Femur (tissue), 1 donor: ENCODE measurements at regions not wholly inside any gene's neighbourhood (a gene's known extent, or its start where the extent isn't known, plus 50 kb on each side); places are given as distances from the start of the nearest gene placed in this dataset.
"Not testable (repeated sequence)": the region's sequence is repeated elsewhere in the genome, so short reads cannot be mapped to it uniquely, and the experiment has no call there.

Experiments
- DNase-seq: peaks from one replicate; pipeline ENCODE4 v3.0.0-alpha.2; 2017

- DNase-seq = no peak
These were observed 1437.9 kb downstream of the REEP3 start for GRCh38 chr10:64959116-64959515.

GRCh38 chr10:64959883-64960282 lies 1438.7 kb downstream of the REEP3 start:
- DNase-seq = no peak

- DNase-seq = no peak
These were observed 1452.2 kb downstream of the REEP3 start for GRCh38 chr10:64973391-64973790.

GRCh38 chr10:64976150-64976549 lies 1454.9 kb downstream of the REEP3 start:
- DNase-seq = no peak

- DNase-seq = no peak
These were observed 1456.7 kb downstream of the REEP3 start for GRCh38 chr10:64977915-64978314.

DNA sequence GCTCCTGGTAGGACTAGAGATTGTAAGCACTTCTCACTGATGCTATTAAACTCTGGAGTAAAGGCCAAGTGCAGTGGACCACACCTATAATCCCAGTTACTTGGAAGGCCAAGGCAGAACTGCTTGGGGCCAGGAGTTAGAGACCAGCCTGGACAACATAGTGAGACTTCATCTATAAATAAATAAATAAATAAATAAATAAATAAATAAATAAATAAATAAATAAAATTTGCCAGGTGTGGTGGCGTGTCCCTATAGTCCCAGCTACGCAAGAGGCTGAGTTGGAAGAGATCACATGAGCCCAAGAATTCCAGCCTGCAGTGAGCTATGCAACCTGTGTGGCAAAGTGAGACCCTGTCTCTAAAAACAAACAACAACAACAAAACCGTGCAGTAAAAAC lies 1475.7 kb downstream of the REEP3 start:
- DNase-seq = no peak

- DNase-seq = no peak
These were observed 1489.6 kb downstream of the REEP3 start for GRCh38 chr10:65010845-65011244.

- no peak for DNase-seq
These were observed 1496.3 kb downstream of the REEP3 start for GRCh38 chr10:65017523-65017922.

GRCh38 chr10:65024886-65025285 lies 1503.7 kb downstream of the REEP3 start:
- no peak for DNase-seq

DNA sequence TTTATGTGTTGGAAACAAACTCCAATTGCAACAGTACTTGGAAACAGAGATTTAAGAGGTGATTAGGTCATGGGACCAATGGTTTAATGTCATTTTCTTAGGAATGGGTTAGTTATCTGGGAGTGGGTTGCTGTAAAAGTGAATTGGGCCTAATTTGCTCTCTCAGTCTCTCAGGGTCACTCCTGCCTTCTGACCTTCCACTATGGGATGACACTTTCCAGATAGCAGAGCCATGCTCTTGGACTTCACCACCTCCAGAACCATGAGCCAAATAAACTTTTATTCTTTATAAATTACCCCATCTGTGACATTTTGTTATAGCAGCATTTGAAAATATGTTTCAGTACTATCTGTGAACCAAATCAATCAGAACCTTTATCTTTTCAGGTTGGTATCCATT lies 1509.1 kb downstream of the REEP3 start:
- DNase-seq = no peak

DNA sequence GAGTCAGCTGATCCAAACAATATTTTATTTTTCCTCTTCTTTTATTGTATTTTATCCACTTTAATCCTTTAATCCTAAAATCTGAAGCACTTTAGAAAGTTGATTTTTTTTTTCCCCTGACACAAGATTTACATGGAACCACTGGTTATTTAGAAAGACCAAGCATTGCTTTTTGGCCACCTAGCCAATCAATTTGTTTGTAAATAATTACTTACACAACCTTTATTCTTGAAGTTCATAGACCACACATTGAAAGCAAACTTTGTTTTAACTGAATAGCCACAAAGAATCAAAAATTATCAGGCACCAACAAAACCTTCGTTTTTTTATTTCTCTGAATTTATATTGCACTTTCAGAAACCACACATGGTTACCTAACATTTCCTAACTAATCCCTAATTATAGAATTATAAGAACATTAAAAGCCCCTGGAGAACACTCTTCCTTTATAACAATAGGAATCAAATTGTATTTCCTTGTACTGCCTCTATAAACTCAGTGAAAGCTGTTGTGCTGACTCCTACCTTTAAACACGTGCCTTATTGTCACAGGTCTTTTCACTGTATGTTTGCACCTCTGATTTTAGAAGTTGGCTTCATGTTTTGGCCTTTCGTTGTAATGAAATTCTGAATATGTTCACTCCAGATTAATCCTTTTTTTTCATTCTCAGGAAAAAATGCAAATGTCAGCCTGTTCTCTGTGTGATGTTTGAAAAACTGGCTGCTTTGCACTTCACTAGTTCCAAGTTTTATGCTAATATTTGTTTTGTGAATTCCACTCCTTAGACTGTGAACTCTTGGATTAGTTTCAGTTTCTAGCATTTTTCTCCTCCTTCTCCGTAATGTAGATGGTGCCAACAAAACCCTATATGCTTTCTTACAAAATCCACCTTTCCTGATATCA lies 1511.9 kb downstream of the REEP3 start:
- DNase-seq = no peak

- no peak for DNase-seq
These were observed 1512.8 kb downstream of the REEP3 start for GRCh38 chr10:65033957-65034356.

DNA sequence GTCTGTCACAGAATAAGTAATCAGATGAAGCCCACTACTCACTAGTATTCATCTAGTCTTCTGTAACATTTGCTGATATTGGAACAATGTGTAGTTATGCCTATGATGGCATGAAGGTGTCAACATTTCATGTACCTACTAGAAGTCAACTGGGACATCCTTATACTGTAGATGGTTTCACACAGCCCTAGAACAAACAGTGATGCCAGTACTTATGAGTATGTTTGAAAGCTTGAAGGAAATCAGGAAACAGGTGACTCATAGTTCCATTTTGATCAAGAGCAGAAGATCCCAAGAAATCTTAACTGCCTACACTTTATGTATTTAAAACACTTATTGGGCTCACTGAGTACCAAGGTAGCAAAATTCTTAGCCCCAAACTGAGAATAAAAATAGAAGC lies 1519.6 kb downstream of the REEP3 start:
- DNase-seq = no peak

DNA sequence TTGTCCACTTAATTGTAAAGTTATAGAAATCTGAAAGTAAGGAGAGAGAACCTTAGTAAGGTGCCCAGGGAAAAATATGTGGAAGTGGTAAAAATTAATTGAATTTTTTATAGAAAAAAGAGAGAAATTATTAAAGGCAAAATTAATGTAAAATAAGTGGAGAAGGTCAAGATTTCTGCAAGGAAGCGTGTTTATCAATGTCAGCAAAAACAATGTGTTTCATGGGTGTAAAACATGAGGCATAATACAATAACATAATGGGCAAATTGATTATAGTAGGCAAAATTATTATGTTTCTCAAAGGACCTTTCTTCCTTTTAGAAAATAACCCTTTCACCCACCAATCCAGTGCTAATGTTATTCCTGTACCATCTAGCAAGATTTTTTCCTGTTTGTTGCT lies 1520.1 kb downstream of the REEP3 start:
- DNase-seq = no peak

DNA sequence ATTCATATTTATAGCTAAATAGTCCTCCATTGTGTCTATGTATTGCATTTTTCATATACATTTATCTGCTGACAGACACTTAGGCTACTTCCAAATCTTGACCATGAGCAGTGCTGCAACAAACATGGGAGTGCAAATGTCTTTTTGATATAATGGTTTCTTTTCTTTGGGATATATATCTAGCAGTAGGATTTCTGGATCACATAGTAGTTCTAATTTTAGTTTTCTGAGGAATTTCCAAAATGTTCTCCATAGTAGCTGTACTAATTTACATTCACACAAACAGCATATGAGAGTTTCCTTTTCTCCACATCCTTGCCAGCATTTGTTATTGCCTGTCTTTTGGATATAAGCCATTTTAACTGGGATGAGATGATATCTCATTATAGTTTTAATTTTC lies 1521.3 kb downstream of the REEP3 start:
- no peak for DNase-seq

DNA sequence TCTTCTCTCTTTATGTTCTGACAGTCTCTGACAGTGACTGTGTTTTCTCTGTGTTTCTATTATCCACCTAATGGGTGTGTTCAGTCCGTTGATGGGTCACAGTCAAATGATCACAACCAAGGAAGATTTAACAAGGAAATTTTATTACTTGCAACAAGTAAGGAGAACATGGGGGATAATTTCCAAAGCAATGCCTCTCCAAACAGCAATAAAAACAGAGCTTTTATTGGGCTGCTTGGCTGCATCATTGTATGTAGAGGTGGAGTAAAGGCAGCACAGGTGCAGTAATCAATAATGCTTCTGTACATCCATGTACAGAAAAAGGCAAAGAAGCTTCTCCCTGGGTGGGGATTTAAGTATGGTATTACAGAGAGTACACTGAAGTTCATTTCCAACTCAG lies 1525.6 kb downstream of the REEP3 start:
- no peak for DNase-seq

DNA sequence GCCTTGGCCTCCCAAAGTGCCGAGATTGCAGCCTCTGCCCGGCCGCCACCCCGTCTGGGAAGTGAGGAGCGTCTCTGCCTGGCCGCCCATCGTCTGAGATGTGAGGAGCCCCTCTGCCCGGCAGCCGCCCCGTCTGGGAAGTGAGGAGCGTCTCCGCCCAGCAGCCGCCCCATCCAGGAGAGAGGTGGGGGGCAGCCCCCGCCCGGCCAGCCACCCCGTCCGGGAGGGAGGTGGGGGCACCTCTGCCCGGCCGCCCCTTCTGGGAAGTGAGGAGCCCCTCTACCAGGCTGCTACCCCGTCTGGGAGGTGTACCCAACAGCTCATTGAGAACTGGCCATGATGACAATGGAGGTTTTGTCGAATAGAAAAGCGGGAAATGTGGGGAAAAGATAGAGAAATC lies 1530.9 kb downstream of the REEP3 start:
- DNase-seq = not testable (repeated sequence)

DNA sequence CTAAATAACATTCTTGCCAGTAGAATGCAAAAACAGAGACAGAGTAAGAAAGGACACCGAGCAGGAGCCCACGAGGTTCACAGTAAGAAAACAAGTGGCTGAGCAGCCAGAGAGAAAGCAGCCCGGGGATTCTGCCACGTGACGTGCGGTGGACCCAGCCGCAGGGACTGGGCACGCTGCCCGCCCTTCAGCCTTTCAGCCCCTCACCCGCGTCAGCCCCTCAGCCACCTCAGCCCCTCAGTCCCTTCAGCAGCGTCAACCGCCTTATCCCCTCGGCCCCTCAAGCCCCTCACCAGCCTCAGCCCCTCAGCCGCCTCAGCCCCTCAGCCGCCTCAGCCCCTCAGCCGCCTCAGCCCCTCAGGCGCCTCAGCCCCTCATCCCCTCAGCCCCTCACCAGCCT lies 1532.2 kb downstream of the REEP3 start:
- DNase-seq = not testable (repeated sequence)

- peak; percentile 10 for DNase-seq
These were observed 1532.7 kb downstream of the REEP3 start for GRCh38 chr10:65053831-65054351.

DNA sequence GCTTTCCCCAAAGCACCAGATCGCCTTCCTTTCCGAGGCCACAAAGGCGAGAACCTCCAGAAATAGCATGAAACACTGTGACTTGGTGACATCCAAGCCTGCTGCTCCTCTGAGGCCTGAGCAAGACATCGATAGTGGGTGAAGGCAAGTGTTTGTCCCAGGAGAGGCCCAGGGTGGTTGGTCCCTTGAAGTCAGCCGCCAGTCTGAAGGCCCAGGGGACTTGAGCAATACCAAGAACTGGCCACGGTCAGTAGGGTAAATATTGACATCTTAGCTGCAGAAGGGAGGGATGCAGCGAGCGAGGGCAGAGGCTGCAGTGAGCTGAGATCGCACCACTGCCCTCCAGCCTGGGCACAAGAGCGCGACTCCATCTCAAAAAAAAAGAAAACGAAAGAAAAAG lies 1533.5 kb downstream of the REEP3 start:
- DNase-seq = not testable (repeated sequence)

- no peak for DNase-seq
These were observed 1544.1 kb downstream of the REEP3 start for GRCh38 chr10:65065278-65065677.

GRCh38 chr10:65083222-65083621 lies 1562.0 kb downstream of the REEP3 start:
- no peak for DNase-seq

- DNase-seq = no peak
These were observed 1569.8 kb downstream of the REEP3 start for GRCh38 chr10:65090991-65091390.

DNA sequence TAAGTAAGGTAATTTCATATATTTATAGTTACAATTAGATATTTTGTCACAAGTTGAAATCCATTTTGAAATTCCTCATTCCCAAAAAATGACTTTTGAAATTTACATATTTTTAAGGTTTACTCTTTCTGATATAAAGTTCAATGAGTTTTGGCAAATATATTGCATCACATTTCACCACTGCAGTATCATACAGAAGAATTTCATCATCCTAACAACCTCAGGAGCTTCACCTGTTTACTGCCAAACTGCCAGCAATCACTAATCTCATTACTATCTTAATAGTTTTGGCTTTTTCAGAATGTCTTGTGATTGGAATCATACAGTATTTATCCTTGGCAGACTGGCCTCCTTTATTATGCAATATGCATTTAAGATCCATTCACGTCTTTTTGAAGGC lies 1578.9 kb downstream of the REEP3 start:
- no peak for DNase-seq

DNA sequence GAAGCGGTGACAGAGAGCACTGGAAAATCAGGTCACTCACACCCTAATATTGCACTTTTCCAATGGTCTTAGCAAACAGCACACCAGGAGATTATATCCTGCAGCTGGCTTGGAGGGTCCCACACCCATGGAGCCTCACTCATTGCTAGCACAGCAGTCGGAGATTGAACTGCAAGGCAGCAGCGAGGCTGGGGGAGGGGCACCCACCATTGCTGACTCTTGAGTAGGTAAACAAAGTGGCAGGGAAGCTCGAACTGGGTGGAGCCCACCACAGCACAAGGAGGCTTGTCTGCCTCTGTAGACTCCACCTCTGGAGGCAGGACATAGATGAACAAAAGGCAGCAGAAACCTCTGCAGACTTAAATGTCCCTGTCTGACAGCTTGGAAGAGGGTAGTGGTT lies 1579.7 kb downstream of the REEP3 start:
- not testable (repeated sequence) for DNase-seq
